ENCODE measurements at regions not wholly inside any gene's neighbourhood (a gene's known extent, or its start where the extent isn't known, plus 50 kb on each side); places are given as distances from the start of the nearest gene placed in this dataset.

- Histone ChIP-seq H3K36me3 (ENCODE audit: control insufficient read depth in 2 of 3, insufficient read depth in 3 of 3, low read length in 3 of 3) (no peaks in the 10 kb centered on the region), H3K27ac (ENCODE audit: low read depth in 2 of 2, low read length in 2 of 2) (no peak overlapping the region), H3K9me3 (ENCODE audit: control insufficient read depth in 2 of 3, insufficient read depth in 1 of 3, low read length in 3 of 3) (no peaks in the 10 kb centered on the region), H3K4me3 (ENCODE audit: low read length in 3 of 3) (no peak overlapping the region), H3K4me1 (ENCODE audit: control insufficient read depth in 2 of 3, insufficient read depth in 2 of 3, low read depth in 1 of 3, low read length in 3 of 3) (no peaks in the 10 kb centered on the region), H3K27me3 (ENCODE audit: control insufficient read depth, insufficient read depth, low read length) (no peaks in the 10 kb centered on the region), H3K9ac (ENCODE audit: low read length in 3 of 3) (no peak overlapping the region)
- no peak for TF ChIP-seq CTCF (IDR thresholded peaks at IDR 0.05; ENCODE audit: borderline replicate concordance, extremely low read depth, insufficient read depth)
- intact Hi-C loops (cut with DNase I): no loop called here
- DNase-seq (no peak), FAIRE-seq (no peak)
Observed at GRCh38 chr12:24743941-24744793, 204.7 kb downstream of the BCAT1 start.

- TF ChIP-seq CTCF (IDR thresholded peaks at IDR 0.05; ENCODE audit: borderline replicate concordance, extremely low read depth, insufficient read depth): no peak
- H3K4me3 ChIP-seq (ENCODE audit: low read length in 3 of 3): no peak overlapping the region
- intact Hi-C loops (cut with DNase I): no loop called here
- H3K4me1 ChIP-seq (ENCODE audit: control insufficient read depth in 2 of 3, insufficient read depth in 2 of 3, low read depth in 1 of 3, low read length in 3 of 3): no peaks in the 10 kb centered on the region
- H3K27ac ChIP-seq (ENCODE audit: low read depth in 2 of 2, low read length in 2 of 2): no peak overlapping the region
- no peaks in the 10 kb centered on the region for H3K27me3 ChIP-seq (ENCODE audit: control insufficient read depth, insufficient read depth, low read length)
- no peaks in the 10 kb centered on the region for H3K36me3 ChIP-seq (ENCODE audit: control insufficient read depth in 2 of 3, insufficient read depth in 3 of 3, low read length in 3 of 3)
- DNase-seq (peak in 3 of 5 donors; percentile 14 to 49 (median 28)), FAIRE-seq (no peak)
- H3K9ac ChIP-seq (ENCODE audit: low read length in 3 of 3): no peak overlapping the region
- H3K9me3 ChIP-seq (ENCODE audit: control insufficient read depth in 2 of 3, insufficient read depth in 1 of 3, low read length in 3 of 3): no peaks in the 10 kb centered on the region
Observed at GRCh38 chr12:24742378-24742777, 206.5 kb downstream of the BCAT1 start.

GRCh38 chr12:24741216-24741615 lies 207.7 kb downstream of the BCAT1 start:
- intact Hi-C loops (cut with DNase I): no loop called here
- no peak overlapping the region for H3K27ac ChIP-seq (ENCODE audit: low read depth in 2 of 2, low read length in 2 of 2)
- H3K9me3 ChIP-seq (ENCODE audit: control insufficient read depth in 2 of 3, insufficient read depth in 1 of 3, low read length in 3 of 3): no peaks in the 10 kb centered on the region
- H3K36me3 ChIP-seq (ENCODE audit: control insufficient read depth in 2 of 3, insufficient read depth in 3 of 3, low read length in 3 of 3): no peaks in the 10 kb centered on the region
- FAIRE-seq (no peak), DNase-seq (no peak)
- TF ChIP-seq CTCF (IDR thresholded peaks at IDR 0.05; ENCODE audit: borderline replicate concordance, extremely low read depth, insufficient read depth): no peak
- H3K27me3 ChIP-seq (ENCODE audit: control insufficient read depth, insufficient read depth, low read length): no peaks in the 10 kb centered on the region
- no peak overlapping the region for H3K4me3 ChIP-seq (ENCODE audit: low read length in 3 of 3)
- no peaks in the 10 kb centered on the region for H3K4me1 ChIP-seq (ENCODE audit: control insufficient read depth in 2 of 3, insufficient read depth in 2 of 3, low read depth in 1 of 3, low read length in 3 of 3)
- no peak overlapping the region for H3K9ac ChIP-seq (ENCODE audit: low read length in 3 of 3)

Measured in kidney (tissue), 13 donors.